Neural cell (in vitro differentiated cells): ENCODE measurements at regions not wholly inside any gene's neighbourhood (a gene's known extent, or its start where the extent isn't known, plus 50 kb on each side); places are given as distances from the start of the nearest gene placed in this dataset.

ENCODE experiments used
- H2AFZ ChIP-seq: fragments of 200-600, 300-800 bp; sonication (generic), shearing (Covaris generic); 2 replicates; pipeline ENCODE4 v1.6.0; 2014; ENCODE audit warnings: low read depth, mild to moderate bottlenecking, antibody characterized with exemption, low read length, moderate library complexity
- H3F3A ChIP-seq: fragments of 200-600 bp; shearing (Covaris generic); 2 replicates; pipeline ENCODE4 v1.6.1; 2016; ENCODE audit warnings: mild to moderate bottlenecking, moderate library complexity, mixed read lengths, antibody characterized with exemption, low read length; ENCODE audit not compliant: insufficient read depth, poor library complexity, severe bottlenecking
- H3K27ac ChIP-seq: fragments of 200-600, 300-800 bp; sonication (generic), shearing (Covaris generic); 2 replicates; pipeline ENCODE4 v1.5.1; 2014; ENCODE audit warnings: mild to moderate bottlenecking, low read length, moderate library complexity
- H3K27me3 ChIP-seq: fragments of 300-800, 200-600 bp; sonication (generic), shearing (Covaris generic); 2 replicates; pipeline ENCODE4 v1.6.0; 2014; ENCODE audit warnings: mild to moderate bottlenecking, low read depth, low read length, moderate library complexity; ENCODE audit not compliant: insufficient read depth
- H3K36me3 ChIP-seq: fragments of 300-800, 200-600 bp; sonication (generic), shearing (Covaris generic); 2 replicates; pipeline ENCODE4 v1.5.1; 2014; ENCODE audit warnings: mild to moderate bottlenecking, antibody characterized with exemption, low read length, moderate library complexity; ENCODE audit not compliant: insufficient read depth
- H3K4me2 ChIP-seq: fragments of 300-800, 200-600 bp; sonication (generic), shearing (Covaris generic); 2 replicates; pipeline ENCODE4 v1.6.0; 2014; ENCODE audit warnings: mild to moderate bottlenecking, low read length
- H3K4me3 ChIP-seq: fragments of 300-800, 200-600 bp; sonication (generic), shearing (Covaris generic); 2 replicates; pipeline ENCODE4 v1.5.1; 2014; ENCODE audit warnings: mild to moderate bottlenecking, low read length, moderate library complexity
- H3K79me2 ChIP-seq: fragments of 200-600 bp; shearing (Covaris generic); replicated peaks from 2 replicates; pipeline ENCODE4 v1.6.0; 2014; ENCODE audit warnings: mild to moderate bottlenecking, low read length, moderate library complexity; ENCODE audit not compliant: insufficient read depth
- H3K9ac ChIP-seq: fragments of 300-800, 200-600 bp; sonication (generic), shearing (Covaris generic); 2 replicates; pipeline ENCODE4 v1.6.1; 2016; ENCODE audit warnings: mild to moderate bottlenecking, low read length, mixed read lengths
- H3K9me2 ChIP-seq: fragments of 200-600 bp; shearing (Covaris generic); 2 replicates; pipeline ENCODE4 v1.6.1; 2016; ENCODE audit warnings: mild to moderate bottlenecking, low read length, mixed read lengths; ENCODE audit not compliant: insufficient read depth
- H3K9me3 ChIP-seq: fragments of 200-600, 300-800 bp; sonication (generic), shearing (Covaris generic); 2 replicates; pipeline ENCODE4 v1.6.1; 2016; ENCODE audit warnings: mild to moderate bottlenecking, mixed run types, low read length, moderate library complexity, mixed read lengths
- H4K20me1 ChIP-seq: fragments of 200-600 bp; shearing (Covaris generic); 2 replicates; pipeline ENCODE4 v1.6.1; 2016; ENCODE audit warnings: mild to moderate bottlenecking, mixed run types; ENCODE audit not compliant: insufficient read depth
- EP300 ChIP-seq: fragments of 450-650 bp; conservative IDR thresholded peaks from 2 replicates; pipeline ENCODE4 v1.6.1; 2014; ENCODE audit warnings: antibody characterized with exemption, mild to moderate bottlenecking, moderate library complexity; ENCODE audit not compliant: poor library complexity, severe bottlenecking
- EZH2 ChIP-seq: fragments of 200-600, 300-800 bp; shearing (Covaris generic), sonication (generic); IDR thresholded peaks from 2 replicates; pipeline ENCODE4 v1.6.1; 2014; ENCODE audit warnings: antibody characterized with exemption, low read length, borderline replicate concordance, mild to moderate bottlenecking; ENCODE audit not compliant: insufficient read depth, poor library complexity, severe bottlenecking
- MXI1 ChIP-seq: fragments of 450-650 bp; conservative IDR thresholded peaks from 2 replicates; pipeline ENCODE4 v1.6.1; 2014; ENCODE audit warnings: antibody characterized with exemption, mild to moderate bottlenecking; ENCODE audit not compliant: poor library complexity, severe bottlenecking
- POLR2AphosphoS5 ChIP-seq: IDR thresholded peaks from 2 replicates; pipeline ENCODE4 v1.6.1; 2012
- RAD21 ChIP-seq: fragments of 450-650 bp; conservative IDR thresholded peaks from 2 replicates; pipeline ENCODE4 v1.6.1; 2014; ENCODE audit warnings: antibody characterized with exemption, mild to moderate bottlenecking, moderate library complexity
- SMC3 ChIP-seq: fragments of 450-650 bp; conservative IDR thresholded peaks from 2 replicates; pipeline ENCODE4 v1.6.1; 2014; ENCODE audit warnings: antibody characterized with exemption, mild to moderate bottlenecking, moderate library complexity; ENCODE audit not compliant: poor library complexity
- TAF1 ChIP-seq: IDR thresholded peaks from 2 replicates; pipeline ENCODE4 v1.6.1; 2012; ENCODE audit warnings: low read depth
- TF ChIP-seq, protein P1 (sequence below): fragments of 450-650 bp; IDR thresholded peaks from 2 replicates; pipeline ENCODE4 v1.5.1; 2014; ENCODE audit warnings: antibody characterized with exemption, mild to moderate bottlenecking, moderate library complexity; ENCODE audit not compliant: poor library complexity, severe bottlenecking
- TF ChIP-seq, protein P2 (sequence below): IDR thresholded peaks from 2 replicates; pipeline ENCODE4 v1.6.1; 2012; ENCODE audit warnings: borderline replicate concordance

- TF ChIP-seq MXI1, result no peak
- TF ChIP-seq, protein P1, sequence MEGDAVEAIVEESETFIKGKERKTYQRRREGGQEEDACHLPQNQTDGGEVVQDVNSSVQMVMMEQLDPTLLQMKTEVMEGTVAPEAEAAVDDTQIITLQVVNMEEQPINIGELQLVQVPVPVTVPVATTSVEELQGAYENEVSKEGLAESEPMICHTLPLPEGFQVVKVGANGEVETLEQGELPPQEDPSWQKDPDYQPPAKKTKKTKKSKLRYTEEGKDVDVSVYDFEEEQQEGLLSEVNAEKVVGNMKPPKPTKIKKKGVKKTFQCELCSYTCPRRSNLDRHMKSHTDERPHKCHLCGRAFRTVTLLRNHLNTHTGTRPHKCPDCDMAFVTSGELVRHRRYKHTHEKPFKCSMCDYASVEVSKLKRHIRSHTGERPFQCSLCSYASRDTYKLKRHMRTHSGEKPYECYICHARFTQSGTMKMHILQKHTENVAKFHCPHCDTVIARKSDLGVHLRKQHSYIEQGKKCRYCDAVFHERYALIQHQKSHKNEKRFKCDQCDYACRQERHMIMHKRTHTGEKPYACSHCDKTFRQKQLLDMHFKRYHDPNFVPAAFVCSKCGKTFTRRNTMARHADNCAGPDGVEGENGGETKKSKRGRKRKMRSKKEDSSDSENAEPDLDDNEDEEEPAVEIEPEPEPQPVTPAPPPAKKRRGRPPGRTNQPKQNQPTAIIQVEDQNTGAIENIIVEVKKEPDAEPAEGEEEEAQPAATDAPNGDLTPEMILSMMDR, result no peak
- TF ChIP-seq, protein P2, sequence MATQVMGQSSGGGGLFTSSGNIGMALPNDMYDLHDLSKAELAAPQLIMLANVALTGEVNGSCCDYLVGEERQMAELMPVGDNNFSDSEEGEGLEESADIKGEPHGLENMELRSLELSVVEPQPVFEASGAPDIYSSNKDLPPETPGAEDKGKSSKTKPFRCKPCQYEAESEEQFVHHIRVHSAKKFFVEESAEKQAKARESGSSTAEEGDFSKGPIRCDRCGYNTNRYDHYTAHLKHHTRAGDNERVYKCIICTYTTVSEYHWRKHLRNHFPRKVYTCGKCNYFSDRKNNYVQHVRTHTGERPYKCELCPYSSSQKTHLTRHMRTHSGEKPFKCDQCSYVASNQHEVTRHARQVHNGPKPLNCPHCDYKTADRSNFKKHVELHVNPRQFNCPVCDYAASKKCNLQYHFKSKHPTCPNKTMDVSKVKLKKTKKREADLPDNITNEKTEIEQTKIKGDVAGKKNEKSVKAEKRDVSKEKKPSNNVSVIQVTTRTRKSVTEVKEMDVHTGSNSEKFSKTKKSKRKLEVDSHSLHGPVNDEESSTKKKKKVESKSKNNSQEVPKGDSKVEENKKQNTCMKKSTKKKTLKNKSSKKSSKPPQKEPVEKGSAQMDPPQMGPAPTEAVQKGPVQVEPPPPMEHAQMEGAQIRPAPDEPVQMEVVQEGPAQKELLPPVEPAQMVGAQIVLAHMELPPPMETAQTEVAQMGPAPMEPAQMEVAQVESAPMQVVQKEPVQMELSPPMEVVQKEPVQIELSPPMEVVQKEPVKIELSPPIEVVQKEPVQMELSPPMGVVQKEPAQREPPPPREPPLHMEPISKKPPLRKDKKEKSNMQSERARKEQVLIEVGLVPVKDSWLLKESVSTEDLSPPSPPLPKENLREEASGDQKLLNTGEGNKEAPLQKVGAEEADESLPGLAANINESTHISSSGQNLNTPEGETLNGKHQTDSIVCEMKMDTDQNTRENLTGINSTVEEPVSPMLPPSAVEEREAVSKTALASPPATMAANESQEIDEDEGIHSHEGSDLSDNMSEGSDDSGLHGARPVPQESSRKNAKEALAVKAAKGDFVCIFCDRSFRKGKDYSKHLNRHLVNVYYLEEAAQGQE, result no peak
- Histone ChIP-seq H3K27me3 (no peaks in the 10 kb centered on the region), H3K9me2 (no peaks in the 10 kb centered on the region), H3K9ac (no peak overlapping the region), H4K20me1 (no peaks in the 10 kb centered on the region), H3K9me3 (no peaks in the 10 kb centered on the region), H3K27ac (no peak overlapping the region), H3K4me2 (no peak overlapping the region), H3K4me3 (no peak overlapping the region), H2AFZ (no peak overlapping the region), H3K79me2 (no peaks in the 10 kb centered on the region), H3K36me3 (no peaks in the 10 kb centered on the region), H3F3A (no peaks in the 10 kb centered on the region)
Measured at GRCh38 chr5:4164167-4164566, 568.5 kb downstream of the IRX1 start.

GRCh38 chr5:4180703-4181102 is 585.1 kb downstream of the IRX1 start:
- Histone ChIP-seq H3K4me2 (no peak overlapping the region), H3K9ac (no peak overlapping the region), H3K9me3 (no peaks in the 10 kb centered on the region), H3F3A (no peaks in the 10 kb centered on the region), H3K4me3 (peak overlapping the region; percentile 18), H2AFZ (no peak overlapping the region), H3K27ac (no peak overlapping the region), H3K27me3 (no peaks in the 10 kb centered on the region), H3K9me2 (no peaks in the 10 kb centered on the region), H3K79me2 (no peaks in the 10 kb centered on the region), H3K36me3 (no peaks in the 10 kb centered on the region), H4K20me1 (no peaks in the 10 kb centered on the region)
- TF ChIP-seq POLR2AphosphoS5 (no peak), EZH2 (no peak)

DNA sequence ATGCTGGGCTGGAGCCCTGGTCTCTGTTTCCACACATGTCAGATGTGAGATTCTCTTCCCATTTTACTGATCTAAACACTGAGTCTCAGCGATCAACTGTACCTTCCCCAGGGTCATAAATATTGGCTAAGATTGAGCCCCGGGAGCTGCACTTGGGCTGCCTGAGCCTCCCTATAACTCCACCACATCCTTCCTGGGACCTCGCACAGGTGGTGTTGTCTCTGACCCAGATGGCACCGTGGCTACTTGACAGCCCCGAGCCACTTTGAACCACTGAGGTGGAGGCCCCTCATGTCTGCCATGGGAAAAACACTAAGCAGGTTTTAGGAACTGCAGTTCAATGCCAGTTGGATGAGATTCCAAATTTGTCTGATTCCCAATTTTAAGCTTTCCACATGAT is 586.5 kb downstream of the IRX1 start:
- H3K4me2 ChIP-seq, result no peak overlapping the region
- H3K79me2 ChIP-seq, result no peaks in the 10 kb centered on the region
- H3K9me2 ChIP-seq, result no peaks in the 10 kb centered on the region
- H3K27me3 ChIP-seq, result no peaks in the 10 kb centered on the region
- no peak overlapping the region for H3K9ac ChIP-seq
- H3K27ac ChIP-seq, result no peak overlapping the region
- H2AFZ ChIP-seq, result no peak overlapping the region
- H4K20me1 ChIP-seq, result no peaks in the 10 kb centered on the region
- no peaks in the 10 kb centered on the region for H3K9me3 ChIP-seq
- H3F3A ChIP-seq, result no peaks in the 10 kb centered on the region
- no peak for TF ChIP-seq RAD21
- TF ChIP-seq, protein P2, result no peak
- no peak for TF ChIP-seq SMC3
- TF ChIP-seq, protein P1, result no peak
- TF ChIP-seq TAF1, result no peak
- no peak for TF ChIP-seq EZH2
- TF ChIP-seq MXI1, result no peak
- no peak for TF ChIP-seq EP300
- TF ChIP-seq POLR2AphosphoS5, result no peak
- no peak overlapping the region for H3K4me3 ChIP-seq
- no peaks in the 10 kb centered on the region for H3K36me3 ChIP-seq
